CD14-positive monocyte (primary cell): ENCODE measurements at regions not wholly inside any gene's neighbourhood (a gene's known extent, or its start where the extent isn't known, plus 50 kb on each side); places are given as distances from the start of the nearest gene placed in this dataset.

Source experiments
- DNase-seq, 3 donors: peaks; one replicate each; pipeline ENCODE4 v3.0.0-alpha.2; 2011 to 2022
- H2AFZ ChIP-seq: 2 replicates; pipeline ENCODE4 v1.6.0; 2012; ENCODE audit warnings: mild to moderate bottlenecking, low read depth, low read length, inconsistent platforms; ENCODE audit not compliant: insufficient read depth, poor library complexity, severe bottlenecking
- H3K27ac ChIP-seq, 2 donors: 1 replicate in 1 of 2; 2 replicates in 1 of 2; pipeline ENCODE4 v1.5.1; 2012 to 2013; ENCODE audit warnings: low read length in 2 of 2, control low read depth in 1 of 2, inconsistent platforms in 1 of 2, low read depth in 1 of 2, mild to moderate bottlenecking in 1 of 2
- H3K27me3 ChIP-seq, 2 donors: one replicate each; pipeline versions ENCODE4 v1.6.0 to v1.6.1; 2011 to 2013; ENCODE audit warnings: low read length in 2 of 2; ENCODE audit not compliant: control insufficient read depth in 2 of 2, insufficient read depth in 2 of 2
- H3K36me3 ChIP-seq, 2 donors: replicated peaks in 1 of 2; 1 replicate in 1 of 2; 2 replicates in 1 of 2; pipeline versions ENCODE4 v1.5.1 to v1.6.1; 2012 to 2013; ENCODE audit warnings: low read length in 2 of 2, control low read depth in 1 of 2, inconsistent platforms in 1 of 2, mild to moderate bottlenecking in 1 of 2; ENCODE audit not compliant: insufficient read depth in 2 of 2, control insufficient read depth in 1 of 2
- H3K4me1 ChIP-seq, 2 donors: 1 replicate in 1 of 2; 2 replicates in 1 of 2; pipeline versions ENCODE4 v1.5.1 to v1.6.1; 2012 to 2013; ENCODE audit warnings: low read length in 2 of 2, control low read depth in 1 of 2, inconsistent platforms in 1 of 2, mild to moderate bottlenecking in 1 of 2, moderate library complexity in 1 of 2; ENCODE audit not compliant: insufficient read depth in 2 of 2, control insufficient read depth in 1 of 2
- H3K4me2 ChIP-seq: replicated peaks from 2 replicates; pipeline ENCODE3; 2012; ENCODE audit warnings: low read length, moderate library complexity, mild to moderate bottlenecking; ENCODE audit not compliant: poor library complexity, severe bottlenecking; ENCODE audit errors: extremely low read depth
- H3K4me3 ChIP-seq, 3 experiments: fragments of 200-600 bp in 1 of 3; sonication (generic) in 1 of 3; replicated peaks in 1 of 3; 1 replicate in 2 of 3; 2 replicates in 1 of 3; pipeline ENCODE4 v1.5.1; 2011 to 2013; ENCODE audit warnings: low read length in 3 of 3, mild to moderate bottlenecking in 3 of 3, control low read depth in 2 of 3, low read depth in 2 of 3, inconsistent platforms in 1 of 3, moderate library complexity in 1 of 3
- H3K79me2 ChIP-seq: 2 replicates; pipeline ENCODE4 v1.6.0; 2012; ENCODE audit warnings: mild to moderate bottlenecking, control low read depth, inconsistent platforms, low read length, moderate library complexity; ENCODE audit not compliant: insufficient read depth
- H3K9ac ChIP-seq: 2 replicates; pipeline ENCODE4 v1.6.0; 2017; ENCODE audit warnings: low read length, mild to moderate bottlenecking; ENCODE audit not compliant: insufficient read depth, poor library complexity, severe bottlenecking
- H3K9me3 ChIP-seq, 2 donors: replicated peaks in 1 of 2; 1 replicate in 1 of 2; 2 replicates in 1 of 2; pipeline versions ENCODE4 v1.5.1 to v1.6.1; 2012 to 2013; ENCODE audit warnings: low read length in 2 of 2, control low read depth in 1 of 2; ENCODE audit not compliant: control insufficient read depth in 1 of 2, insufficient read depth in 1 of 2
- H4K20me1 ChIP-seq: 2 replicates; pipeline ENCODE4 v1.6.0; 2012; ENCODE audit warnings: mild to moderate bottlenecking, low read length, control low read depth, moderate library complexity; ENCODE audit not compliant: insufficient read depth
- H3K27ac Mint-ChIP-seq, 7 donors: one replicate each; pipeline ENCODE4 v1.8.0; 2020; ENCODE audit warnings: mild to moderate bottlenecking in 7 of 7, mixed read lengths in 7 of 7, moderate library complexity in 6 of 7, inconsistent platforms in 2 of 7
- H3K27me3 Mint-ChIP-seq, 3 donors: one replicate each; pipeline ENCODE4 v1.8.0; 2021 to 2022; ENCODE audit warnings: low read depth in 3 of 3, mild to moderate bottlenecking in 3 of 3, mixed read lengths in 3 of 3, moderate library complexity in 3 of 3, inconsistent platforms in 1 of 3
- H3K36me3 Mint-ChIP-seq, 2 donors: one replicate each; pipeline ENCODE4 v1.8.0; 2020; ENCODE audit warnings: mixed read lengths in 2 of 2, inconsistent platforms in 1 of 2, mild to moderate bottlenecking in 1 of 2
- H3K4me1 Mint-ChIP-seq: one replicate; pipeline ENCODE4 v1.8.0; 2020; ENCODE audit warnings: mild to moderate bottlenecking, mixed read lengths
- H3K4me3 Mint-ChIP-seq, 2 donors: one replicate each; pipeline ENCODE4 v1.8.0; 2020; ENCODE audit warnings: mild to moderate bottlenecking in 2 of 2, mixed read lengths in 2 of 2, moderate library complexity in 1 of 2
- H3K9me3 Mint-ChIP-seq, 7 donors: one replicate each; pipeline ENCODE4 v1.8.0; 2020 to 2022; ENCODE audit warnings: mixed read lengths in 7 of 7, mild to moderate bottlenecking in 6 of 7, moderate library complexity in 6 of 7, inconsistent platforms in 2 of 7
- CTCF ChIP-seq: fragments of 200-600 bp; IDR thresholded peaks from one replicate; pipeline ENCODE4 v1.8.0; 2022; ENCODE audit warnings: antibody characterized with exemption, mild to moderate bottlenecking
- WGBS: methylation state at CpG from one replicate; pipeline ENCODE4 v1.1.5; 2013; ENCODE audit warnings: missing lambda C conversion rate; ENCODE audit not compliant: insufficient coverage; 5-methylcytosine and 5-hydroxymethylcytosine counted together
- intact Hi-C, 2 donors: fragments of 100-400 bp; cut with micrococcal nuclease; formaldehyde crosslinking; loops; one replicate each; pipeline versions ENCODE4 v1.15.0 to v1.15.1; 2023

- H4K20me1 ChIP-seq: no peaks in the 10 kb centered on the region
- Mint-ChIP-seq H3K27ac (no peak overlapping the region), H3K4me1 (peaks cover 3% of the 10 kb centered on the region), H3K9me3 (peaks cover 0 to 4% (median 0%) of the 10 kb centered on the region in 7 donors), H3K4me3 (no peak overlapping the region), H3K36me3 (no peaks in the 10 kb centered on the region), H3K27me3 (peaks cover 0 to 3% (median 0%) of the 10 kb centered on the region in 3 donors)
- no peak overlapping the region for H3K9ac ChIP-seq
- intact Hi-C loops: no loop called here
- no peak for TF ChIP-seq CTCF
- no peak overlapping the region for H2AFZ ChIP-seq
- no peak overlapping the region for H3K4me2 ChIP-seq
- no peaks in the 10 kb centered on the region for H3K4me1 ChIP-seq
- H3K9me3 ChIP-seq: no peaks in the 10 kb centered on the region
- H3K27ac ChIP-seq: no peak overlapping the region
- no peak overlapping the region for H3K4me3 ChIP-seq
- no peak for DNase-seq
- H3K79me2 ChIP-seq: no peaks in the 10 kb centered on the region
- no peaks in the 10 kb centered on the region for H3K27me3 ChIP-seq
- H3K36me3 ChIP-seq: no peaks in the 10 kb centered on the region
- WGBS: 78% methylated on average over 7 of the region's 12 CpGs
These were observed 139.7 kb downstream of the TSEN15 start for GRCh38 chr1:184191181-184191621.

DNA sequence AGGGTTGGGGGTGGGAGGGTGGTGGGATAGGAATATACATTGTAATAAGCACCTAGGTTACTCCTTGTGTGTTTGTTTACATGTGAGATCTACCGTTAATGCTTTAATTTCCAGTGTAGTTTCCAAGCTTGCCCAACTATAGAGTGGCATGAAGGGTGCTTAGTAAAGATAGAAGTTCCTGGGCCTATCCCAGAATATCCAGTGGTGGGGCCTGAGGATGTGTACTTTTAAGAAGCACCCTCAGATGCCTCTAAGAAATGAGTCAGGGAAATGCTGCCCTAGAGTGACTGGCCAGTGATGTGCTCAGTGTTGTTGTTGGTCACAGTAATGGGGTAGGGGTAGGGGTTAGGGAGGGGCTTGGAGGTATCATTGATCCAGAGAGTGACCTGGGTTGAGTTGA lies 141.3 kb downstream of the TSEN15 start:
- Histone ChIP-seq H3K27ac (no peak overlapping the region), H3K4me1 (no peaks in the 10 kb centered on the region), H3K9me3 (no peaks in the 10 kb centered on the region), H3K4me3 (no peak overlapping the region), H2AFZ (no peak overlapping the region), H3K4me2 (no peak overlapping the region), H3K36me3 (no peaks in the 10 kb centered on the region), H3K9ac (no peak overlapping the region), H4K20me1 (no peaks in the 10 kb centered on the region), H3K79me2 (no peaks in the 10 kb centered on the region), H3K27me3 (no peaks in the 10 kb centered on the region)
- WGBS: no CpG with 5 or more reads among the region's 1 CpG
- no peak overlapping the region for H3K4me3 Mint-ChIP-seq
- intact Hi-C loops: no loop called here
- H3K27ac Mint-ChIP-seq: no peak overlapping the region
- H3K36me3 Mint-ChIP-seq: no peaks in the 10 kb centered on the region
- peaks cover 3% of the 10 kb centered on the region for H3K4me1 Mint-ChIP-seq
- TF ChIP-seq CTCF: no peak
- peaks cover 0 to 4% (median 0%) of the 10 kb centered on the region in 7 donors for H3K9me3 Mint-ChIP-seq
- DNase-seq: no peak
- peaks cover 0 to 3% (median 0%) of the 10 kb centered on the region in 3 donors for H3K27me3 Mint-ChIP-seq
